ENCODE measurements at regions not wholly inside any gene's neighbourhood (a gene's known extent, or its start where the extent isn't known, plus 50 kb on each side); places are given as distances from the start of the nearest gene placed in this dataset.

DNA sequence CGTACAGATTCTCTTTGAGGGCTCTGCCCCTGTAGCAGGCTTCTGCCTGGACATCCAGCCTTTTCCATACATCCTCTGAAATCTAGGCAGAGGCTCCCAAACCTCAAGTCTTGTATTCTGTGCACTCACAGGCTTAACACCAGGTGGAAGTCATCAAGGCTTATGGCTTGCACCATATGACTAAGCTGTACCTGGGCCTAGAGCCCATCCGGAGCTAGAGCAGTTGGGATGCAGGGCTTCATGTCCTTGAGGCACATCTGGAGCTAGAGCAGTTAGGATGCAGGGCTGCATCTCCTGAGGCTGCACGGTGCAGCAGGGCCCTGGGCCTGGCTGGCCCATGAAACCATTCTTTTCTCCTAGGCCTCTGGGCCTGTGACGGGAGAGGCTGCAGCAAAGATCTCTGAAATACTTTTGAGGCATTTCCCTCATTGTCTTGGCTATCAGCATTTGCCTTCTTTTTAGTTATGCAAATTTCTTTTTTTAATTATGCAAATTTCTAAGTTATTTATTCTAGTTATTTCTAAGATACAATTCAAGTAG is 98.7 kb downstream of the CD24 start:
- TF ChIP-seq YY1 (IDR thresholded peaks at IDR 0.05; ENCODE audit: low read depth) (no peak), RAD21 (IDR thresholded peaks at IDR 0.05; ENCODE audit: low read depth) (no peak), CEBPB (IDR thresholded peaks at IDR 0.05) (no peak), EP300 (IDR thresholded peaks at IDR 0.05; ENCODE audit: borderline replicate concordance) (no peak), FOXM1 (IDR thresholded peaks at IDR 0.05; ENCODE audit: borderline replicate concordance, low read depth) (no peak), EGR1 (IDR thresholded peaks at IDR 0.05) (no peak), TAF1 (IDR thresholded peaks at IDR 0.05; ENCODE audit: low read depth) (no peak), CREB1 (IDR thresholded peaks at IDR 0.05; ENCODE audit: low read depth) (no peak), NFIC (IDR thresholded peaks at IDR 0.05) (no peak), TEAD4 (IDR thresholded peaks at IDR 0.05) (no peak), ZBTB7A (IDR thresholded peaks at IDR 0.05; ENCODE audit: low read depth) (no peak), TCF12 (IDR thresholded peaks at IDR 0.05; ENCODE audit: low read depth) (no peak)
- TF ChIP-seq, protein P1, sequence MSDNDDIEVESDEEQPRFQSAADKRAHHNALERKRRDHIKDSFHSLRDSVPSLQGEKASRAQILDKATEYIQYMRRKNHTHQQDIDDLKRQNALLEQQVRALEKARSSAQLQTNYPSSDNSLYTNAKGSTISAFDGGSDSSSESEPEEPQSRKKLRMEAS (IDR thresholded peaks at IDR 0.05), result no peak
- TF ChIP-seq, protein P2, sequence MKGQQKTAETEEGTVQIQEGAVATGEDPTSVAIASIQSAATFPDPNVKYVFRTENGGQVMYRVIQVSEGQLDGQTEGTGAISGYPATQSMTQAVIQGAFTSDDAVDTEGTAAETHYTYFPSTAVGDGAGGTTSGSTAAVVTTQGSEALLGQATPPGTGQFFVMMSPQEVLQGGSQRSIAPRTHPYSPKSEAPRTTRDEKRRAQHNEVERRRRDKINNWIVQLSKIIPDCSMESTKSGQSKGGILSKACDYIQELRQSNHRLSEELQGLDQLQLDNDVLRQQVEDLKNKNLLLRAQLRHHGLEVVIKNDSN (IDR thresholded peaks at IDR 0.05), result no peak
- TF ChIP-seq, protein P3, sequence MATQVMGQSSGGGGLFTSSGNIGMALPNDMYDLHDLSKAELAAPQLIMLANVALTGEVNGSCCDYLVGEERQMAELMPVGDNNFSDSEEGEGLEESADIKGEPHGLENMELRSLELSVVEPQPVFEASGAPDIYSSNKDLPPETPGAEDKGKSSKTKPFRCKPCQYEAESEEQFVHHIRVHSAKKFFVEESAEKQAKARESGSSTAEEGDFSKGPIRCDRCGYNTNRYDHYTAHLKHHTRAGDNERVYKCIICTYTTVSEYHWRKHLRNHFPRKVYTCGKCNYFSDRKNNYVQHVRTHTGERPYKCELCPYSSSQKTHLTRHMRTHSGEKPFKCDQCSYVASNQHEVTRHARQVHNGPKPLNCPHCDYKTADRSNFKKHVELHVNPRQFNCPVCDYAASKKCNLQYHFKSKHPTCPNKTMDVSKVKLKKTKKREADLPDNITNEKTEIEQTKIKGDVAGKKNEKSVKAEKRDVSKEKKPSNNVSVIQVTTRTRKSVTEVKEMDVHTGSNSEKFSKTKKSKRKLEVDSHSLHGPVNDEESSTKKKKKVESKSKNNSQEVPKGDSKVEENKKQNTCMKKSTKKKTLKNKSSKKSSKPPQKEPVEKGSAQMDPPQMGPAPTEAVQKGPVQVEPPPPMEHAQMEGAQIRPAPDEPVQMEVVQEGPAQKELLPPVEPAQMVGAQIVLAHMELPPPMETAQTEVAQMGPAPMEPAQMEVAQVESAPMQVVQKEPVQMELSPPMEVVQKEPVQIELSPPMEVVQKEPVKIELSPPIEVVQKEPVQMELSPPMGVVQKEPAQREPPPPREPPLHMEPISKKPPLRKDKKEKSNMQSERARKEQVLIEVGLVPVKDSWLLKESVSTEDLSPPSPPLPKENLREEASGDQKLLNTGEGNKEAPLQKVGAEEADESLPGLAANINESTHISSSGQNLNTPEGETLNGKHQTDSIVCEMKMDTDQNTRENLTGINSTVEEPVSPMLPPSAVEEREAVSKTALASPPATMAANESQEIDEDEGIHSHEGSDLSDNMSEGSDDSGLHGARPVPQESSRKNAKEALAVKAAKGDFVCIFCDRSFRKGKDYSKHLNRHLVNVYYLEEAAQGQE (IDR thresholded peaks at IDR 0.05; ENCODE audit: low read depth), result no peak

DNA sequence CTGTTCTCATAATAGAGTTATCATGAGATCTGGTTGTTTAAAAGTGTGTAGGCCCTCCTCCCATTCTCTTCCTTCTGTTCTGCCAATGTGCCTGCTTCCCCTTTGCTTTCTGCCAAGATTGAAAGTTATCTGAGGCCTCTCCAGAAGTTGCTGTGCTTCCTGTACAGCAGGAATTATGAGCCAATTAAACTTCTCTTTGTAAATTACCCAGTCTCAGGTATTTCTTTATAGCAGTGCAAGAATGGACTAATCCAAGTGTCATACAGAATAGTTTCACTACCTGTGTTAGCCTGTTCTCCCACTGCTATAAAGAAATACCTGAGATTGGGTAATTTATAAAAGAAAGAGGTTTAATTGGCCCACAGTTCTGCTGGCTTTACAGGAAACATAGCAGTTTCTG is 100.0 kb downstream of the CD24 start:
- TF ChIP-seq EGR1 (IDR thresholded peaks at IDR 0.05) (no peak), CREB1 (IDR thresholded peaks at IDR 0.05; ENCODE audit: low read depth) (no peak), TEAD4 (IDR thresholded peaks at IDR 0.05) (no peak), ZBTB7A (IDR thresholded peaks at IDR 0.05; ENCODE audit: low read depth) (no peak), YY1 (IDR thresholded peaks at IDR 0.05; ENCODE audit: low read depth) (no peak), CEBPB (IDR thresholded peaks at IDR 0.05) (no peak), TAF1 (IDR thresholded peaks at IDR 0.05; ENCODE audit: low read depth) (no peak), FOXM1 (IDR thresholded peaks at IDR 0.05; ENCODE audit: borderline replicate concordance, low read depth) (no peak), TCF12 (IDR thresholded peaks at IDR 0.05; ENCODE audit: low read depth) (no peak), EP300 (IDR thresholded peaks at IDR 0.05; ENCODE audit: borderline replicate concordance) (no peak)
- TF ChIP-seq, protein P1 (IDR thresholded peaks at IDR 0.05), result no peak
- TF ChIP-seq, protein P2 (IDR thresholded peaks at IDR 0.05), result no peak

DNA sequence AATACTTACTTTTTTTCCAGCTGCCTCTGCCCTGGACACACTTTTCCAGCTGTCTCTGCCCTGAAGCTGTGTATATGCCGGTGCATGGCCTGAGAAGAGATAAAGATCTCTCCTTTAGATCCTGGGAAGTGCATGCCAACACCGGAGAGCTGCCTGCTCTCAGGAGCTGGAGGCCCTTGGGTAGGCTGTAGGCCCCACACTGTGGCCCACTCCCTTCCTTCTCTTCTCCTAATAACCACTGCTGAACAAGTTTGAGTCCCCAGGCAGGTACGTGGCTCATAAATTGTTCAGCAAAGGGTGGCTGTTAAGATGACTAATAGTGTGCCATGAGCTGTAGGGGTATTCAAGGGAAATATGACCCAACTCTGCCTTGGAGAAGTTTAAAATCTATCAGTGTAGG is 102.5 kb downstream of the CD24 start:
- TF ChIP-seq TCF12 (IDR thresholded peaks at IDR 0.05; ENCODE audit: low read depth), result no peak
- TF ChIP-seq NFIC (IDR thresholded peaks at IDR 0.05), result no peak
- TF ChIP-seq, protein P2 (IDR thresholded peaks at IDR 0.05), result no peak
- no peak for TF ChIP-seq CEBPB (IDR thresholded peaks at IDR 0.05)
- TF ChIP-seq, protein P1 (IDR thresholded peaks at IDR 0.05), result no peak
- no peak for TF ChIP-seq RAD21 (IDR thresholded peaks at IDR 0.05; ENCODE audit: low read depth)

DNA sequence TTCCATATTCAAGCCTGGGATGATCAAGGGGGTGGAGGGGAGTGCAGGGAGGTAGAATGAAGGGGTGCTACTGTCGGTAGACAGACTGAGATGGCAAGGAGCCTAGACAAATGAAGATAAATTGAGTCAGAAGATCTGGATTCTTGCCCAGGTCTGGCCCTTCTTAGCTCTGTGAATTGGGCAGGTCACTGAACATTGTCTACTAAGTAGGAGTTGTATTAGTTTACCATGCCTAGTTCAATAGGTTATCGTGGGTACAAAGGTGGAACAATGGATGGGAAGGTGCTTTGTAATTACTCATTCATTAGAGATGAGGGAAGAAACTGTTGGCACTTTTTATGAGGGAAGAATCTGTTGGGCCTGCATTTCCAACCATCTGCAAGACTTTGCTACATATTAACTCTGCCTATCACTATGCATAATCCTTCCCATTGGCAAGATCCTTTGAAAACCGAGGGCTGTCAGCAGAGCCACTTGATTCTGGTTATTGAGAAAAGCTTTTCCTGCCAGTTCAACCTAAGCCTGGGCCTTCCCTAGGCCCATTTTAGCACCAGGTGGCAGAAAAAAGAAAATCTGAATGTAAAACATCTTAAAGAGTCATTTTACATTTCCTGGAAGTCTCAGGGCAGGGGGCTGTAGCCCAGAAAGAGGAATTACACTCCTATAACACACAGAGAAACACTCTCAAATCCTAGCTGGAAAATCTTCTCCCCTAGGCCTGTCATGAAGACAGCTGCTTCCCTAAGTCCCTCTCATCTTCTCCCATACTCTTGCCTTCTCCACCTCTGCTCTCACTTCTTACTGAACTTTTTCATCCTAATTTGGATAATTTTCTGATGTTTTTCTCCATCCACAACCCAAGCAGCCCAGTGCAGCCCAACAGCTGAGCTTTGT is 103.5 kb downstream of the CD24 start:
- TF ChIP-seq EGR1 (IDR thresholded peaks at IDR 0.05) (no peak), RAD21 (IDR thresholded peaks at IDR 0.05; ENCODE audit: low read depth) (no peak), EP300 (IDR thresholded peaks at IDR 0.05; ENCODE audit: borderline replicate concordance) (no peak), ZBTB7A (IDR thresholded peaks at IDR 0.05; ENCODE audit: low read depth) (no peak), TCF12 (IDR thresholded peaks at IDR 0.05; ENCODE audit: low read depth) (no peak), CEBPB (IDR thresholded peaks at IDR 0.05) (no peak), NFIC (IDR thresholded peaks at IDR 0.05) (no peak), TEAD4 (IDR thresholded peaks at IDR 0.05) (no peak), YY1 (IDR thresholded peaks at IDR 0.05; ENCODE audit: low read depth) (no peak), FOXM1 (IDR thresholded peaks at IDR 0.05; ENCODE audit: borderline replicate concordance, low read depth) (no peak)
- TF ChIP-seq, protein P2 (IDR thresholded peaks at IDR 0.05), result no peak

DNA sequence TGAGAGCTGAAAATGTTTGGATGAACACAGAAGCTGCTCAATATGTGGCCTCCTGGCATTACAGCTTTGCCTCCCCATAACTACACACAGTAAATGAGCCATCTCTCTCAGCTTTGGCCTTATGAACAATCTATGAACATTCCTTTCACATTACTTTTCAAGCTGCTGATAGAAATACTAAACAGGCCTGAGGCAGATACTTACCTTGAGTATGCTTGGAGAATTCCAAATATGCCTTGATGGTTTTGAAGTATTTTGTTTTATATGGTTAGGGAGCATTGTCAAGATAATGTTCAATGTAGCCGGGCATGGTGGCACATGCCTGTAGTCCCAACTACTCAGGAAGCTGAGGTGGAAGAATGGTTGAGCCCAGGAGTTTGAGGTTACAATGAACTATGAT is 104.5 kb downstream of the CD24 start:
- TF ChIP-seq YY1 (IDR thresholded peaks at IDR 0.05; ENCODE audit: low read depth), result no peak
- TF ChIP-seq TEAD4 (IDR thresholded peaks at IDR 0.05), result 0 out of 2 replicates have a peak, but pooled peaks have one; percentile 13

DNA sequence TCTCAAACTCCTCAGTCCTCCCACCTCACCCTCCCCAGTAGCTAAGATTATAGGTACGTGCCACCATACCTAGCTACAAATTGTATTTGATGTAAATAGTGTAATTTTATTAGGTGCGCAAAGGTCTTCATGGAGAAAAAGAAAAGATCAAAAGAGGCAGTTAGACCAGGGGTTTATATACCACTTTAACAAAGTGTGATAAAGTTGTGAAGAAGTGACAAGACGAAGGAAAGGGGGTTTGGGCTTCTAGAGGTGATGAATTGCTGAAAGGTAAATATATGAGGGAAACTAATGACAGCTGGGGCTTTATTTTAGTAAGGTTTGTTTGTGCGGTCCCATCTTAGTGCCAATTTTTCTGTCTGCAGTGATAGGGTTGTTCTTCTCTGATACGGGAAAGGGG is 105.3 kb downstream of the CD24 start:
- TF ChIP-seq ZBTB7A (IDR thresholded peaks at IDR 0.05; ENCODE audit: low read depth), result no peak
- no peak for TF ChIP-seq TAF1 (IDR thresholded peaks at IDR 0.05; ENCODE audit: low read depth)
- TF ChIP-seq FOXM1 (IDR thresholded peaks at IDR 0.05; ENCODE audit: borderline replicate concordance, low read depth), result no peak
- TF ChIP-seq, protein P1 (IDR thresholded peaks at IDR 0.05), result no peak
- TF ChIP-seq, protein P3 (IDR thresholded peaks at IDR 0.05; ENCODE audit: low read depth), result no peak
- TF ChIP-seq CEBPB (IDR thresholded peaks at IDR 0.05), result no peak
- TF ChIP-seq NFIC (IDR thresholded peaks at IDR 0.05), result no peak

Data from Ishikawa (cell line).